Dedifferentiated amniotic fluid mesenchymal stem cell (primary cell): ENCODE measurements at regions not wholly inside any gene's neighbourhood (a gene's known extent, or its start where the extent isn't known, plus 50 kb on each side); places are given as distances from the start of the nearest gene placed in this dataset.
A peak's percentile ranks its signal among the peaks of the same experiment; 100 is the strongest.
"Not testable (repeated sequence)": the region's sequence is repeated elsewhere in the genome, so short reads cannot be mapped to it uniquely, and the experiment has no call there.

ENCODE experiments used
- DNase-seq: peaks from one replicate; pipeline ENCODE4 v3.0.0-alpha.2; 2016; ENCODE audit errors: extremely low spot score

DNA sequence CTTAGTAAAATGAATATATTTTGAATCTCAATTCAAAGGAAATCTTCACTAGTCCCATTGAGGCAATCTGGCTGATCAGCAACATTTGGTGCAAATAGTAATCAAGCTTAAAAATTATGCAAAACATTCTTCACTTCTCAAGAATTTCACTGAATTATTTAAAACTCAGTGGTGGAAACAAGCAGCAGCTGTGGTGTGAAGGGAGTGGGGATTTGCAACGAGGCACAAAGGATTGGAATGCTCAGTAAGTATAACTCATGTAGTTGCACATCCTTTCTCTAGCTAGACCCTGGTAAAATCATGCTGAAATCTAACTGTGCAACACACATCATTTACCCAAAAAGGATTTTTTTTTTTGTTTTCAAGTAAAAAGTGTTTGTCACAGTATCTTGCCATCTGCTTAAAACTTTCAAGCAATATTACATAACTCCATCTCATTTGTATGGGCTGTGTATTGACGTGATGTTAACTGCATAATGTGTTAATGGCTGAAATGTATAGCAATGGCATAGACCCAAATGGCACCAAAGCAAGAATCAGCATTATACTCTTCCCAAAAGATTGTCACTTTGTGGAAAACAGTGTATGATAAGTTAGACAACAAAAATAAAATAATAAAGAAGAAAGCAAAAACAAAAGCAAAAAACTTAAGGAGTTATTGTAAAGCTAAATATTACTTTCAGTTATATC lies 816.6 kb downstream of the EPHA3 start:
- no peak for DNase-seq

DNA sequence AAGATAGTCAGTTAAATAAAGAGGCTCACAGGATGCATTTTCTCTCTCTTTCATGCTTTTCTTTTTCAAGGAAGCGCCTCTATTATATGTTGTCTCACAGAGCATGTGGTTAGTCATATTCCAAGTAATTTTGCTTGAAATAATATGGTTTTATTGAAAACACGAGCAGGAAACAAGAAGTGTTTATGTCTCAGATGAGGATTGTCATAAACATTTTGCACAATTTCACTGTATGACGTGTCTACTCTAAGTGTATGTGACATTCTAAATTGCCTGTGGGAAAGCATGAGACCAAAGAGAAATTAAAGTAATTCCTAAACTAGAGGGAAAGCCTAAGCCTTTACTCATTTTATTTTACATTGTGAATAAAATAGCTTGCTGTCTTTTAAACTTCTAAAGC lies 818.6 kb downstream of the EPHA3 start:
- DNase-seq: peak; percentile 33

DNA sequence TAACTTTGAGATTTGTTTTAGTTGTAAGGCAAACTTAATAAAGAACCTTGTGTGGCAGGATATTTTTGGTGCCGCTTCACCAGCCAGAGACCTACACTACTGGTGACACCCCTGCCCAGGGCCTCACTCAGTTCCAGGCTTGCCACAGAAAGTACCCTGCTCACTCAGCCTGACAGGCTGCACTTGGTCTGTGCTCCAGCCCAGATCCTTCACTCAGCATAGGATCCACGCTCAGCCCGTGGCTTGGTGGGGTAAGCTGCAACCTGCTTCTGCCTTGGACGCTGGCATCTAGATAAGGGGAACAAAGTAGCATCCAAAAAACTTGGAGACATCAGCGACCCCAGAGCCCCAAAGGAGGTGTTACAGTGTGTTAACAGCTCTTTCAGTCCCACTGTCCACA lies 825.5 kb downstream of the EPHA3 start:
- no peak for DNase-seq

DNA sequence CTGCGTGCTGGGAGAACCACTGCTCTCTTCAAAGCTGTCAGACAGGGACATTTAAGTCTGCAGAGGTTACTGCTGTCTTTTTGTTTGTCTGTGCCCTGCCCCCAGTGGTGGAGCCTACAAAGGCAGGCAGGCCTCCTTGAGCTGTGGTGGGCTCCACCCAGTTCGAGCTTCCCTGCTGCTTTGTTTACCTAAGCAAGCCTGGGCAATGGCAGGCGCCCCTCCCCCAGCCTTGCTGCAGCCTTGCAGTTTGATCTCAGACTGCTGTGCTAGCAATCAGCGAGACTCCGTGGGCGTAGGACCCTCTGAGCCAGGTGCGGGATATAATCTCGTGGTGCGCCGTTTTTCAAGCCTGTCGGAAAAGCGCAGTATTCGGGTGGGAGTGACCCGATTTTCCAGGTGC lies 837.0 kb downstream of the EPHA3 start:
- DNase-seq: not testable (repeated sequence)

DNA sequence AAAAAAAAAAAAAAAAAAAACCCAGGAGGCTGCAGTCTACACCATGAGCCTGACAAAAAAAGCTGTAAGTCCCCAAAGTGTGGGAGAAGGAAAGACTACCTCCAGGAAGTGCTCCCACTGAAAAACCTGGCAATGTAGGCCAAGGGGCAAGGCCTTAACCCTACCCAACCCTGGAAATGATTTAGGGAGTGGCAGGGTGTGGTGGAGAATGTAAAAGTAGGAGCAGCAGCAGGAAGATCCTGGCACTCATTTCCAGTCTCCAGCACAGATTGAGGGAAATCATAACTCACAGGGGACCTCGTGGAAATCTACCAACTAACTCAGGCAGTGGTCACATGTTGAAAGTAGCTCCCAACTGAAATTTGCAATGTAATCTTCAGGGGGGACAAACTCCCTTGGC lies 839.5 kb downstream of the EPHA3 start:
- DNase-seq: no peak

DNA sequence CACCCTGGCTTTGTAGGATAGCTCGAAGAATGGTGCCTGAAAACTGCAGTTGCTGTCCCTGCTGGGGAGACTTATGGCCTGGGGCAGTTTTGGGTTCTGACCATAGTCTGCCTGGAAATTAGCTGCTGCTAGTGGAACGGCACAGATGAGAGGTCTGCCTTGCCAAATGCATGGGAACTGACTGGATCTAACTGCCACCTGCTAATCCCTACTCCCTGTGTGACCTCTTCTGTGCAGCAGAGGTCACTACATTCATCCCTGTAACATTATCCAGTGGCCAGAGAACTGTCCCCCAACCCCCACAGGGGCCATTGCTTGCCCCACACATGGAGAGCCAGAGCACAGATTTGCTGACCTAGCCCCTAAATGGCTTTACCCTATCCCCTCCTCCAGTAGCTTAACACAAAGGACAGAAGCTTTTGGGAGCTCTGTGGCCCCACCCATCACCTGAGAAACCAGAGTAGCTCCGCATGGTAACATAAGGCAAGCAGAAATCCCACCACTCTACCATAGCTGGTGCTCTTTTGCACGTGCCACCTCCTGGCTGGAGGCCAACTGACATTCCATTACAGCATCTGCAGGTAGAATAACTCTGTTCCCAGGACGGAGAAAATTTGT lies 840.0 kb downstream of the EPHA3 start:
- DNase-seq: no peak

DNA sequence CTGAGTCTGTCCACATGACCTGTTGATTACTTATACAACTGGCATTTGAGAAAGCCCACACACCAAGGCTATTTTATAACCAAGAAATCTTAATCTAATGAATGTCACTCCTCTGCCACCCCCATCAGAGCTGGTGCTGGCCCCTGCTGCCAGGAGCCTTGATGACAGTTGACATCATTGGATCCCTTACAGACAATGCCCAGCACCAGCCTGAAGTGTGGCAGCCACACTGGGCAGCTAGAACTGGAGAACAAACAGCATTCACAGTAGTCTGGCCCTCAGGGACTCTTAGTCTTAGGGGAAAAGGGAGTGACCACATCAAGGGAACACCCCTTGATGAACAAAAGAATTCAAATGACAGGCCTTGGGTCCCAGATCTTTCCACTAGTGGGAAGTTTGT lies 840.6 kb downstream of the EPHA3 start:
- no peak for DNase-seq

DNA sequence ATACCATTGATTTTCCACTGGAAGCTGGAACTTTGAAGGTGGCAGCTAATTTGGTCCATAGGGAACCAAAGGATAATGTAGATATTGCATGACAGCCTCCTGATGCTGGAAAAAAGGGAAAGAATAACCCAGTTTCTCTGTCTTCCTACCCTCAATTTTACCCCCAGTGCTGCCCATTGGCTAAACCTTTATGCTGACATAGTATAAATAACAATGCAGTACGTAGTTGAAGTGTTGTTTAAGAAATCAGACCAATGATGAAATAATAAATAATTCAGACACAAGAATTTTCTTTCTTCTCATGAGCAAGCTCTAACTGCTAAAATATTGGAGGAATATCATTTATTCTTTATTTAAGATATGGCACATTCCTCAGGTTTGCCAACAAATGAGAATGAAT lies 843.4 kb downstream of the EPHA3 start:
- no peak for DNase-seq

DNA sequence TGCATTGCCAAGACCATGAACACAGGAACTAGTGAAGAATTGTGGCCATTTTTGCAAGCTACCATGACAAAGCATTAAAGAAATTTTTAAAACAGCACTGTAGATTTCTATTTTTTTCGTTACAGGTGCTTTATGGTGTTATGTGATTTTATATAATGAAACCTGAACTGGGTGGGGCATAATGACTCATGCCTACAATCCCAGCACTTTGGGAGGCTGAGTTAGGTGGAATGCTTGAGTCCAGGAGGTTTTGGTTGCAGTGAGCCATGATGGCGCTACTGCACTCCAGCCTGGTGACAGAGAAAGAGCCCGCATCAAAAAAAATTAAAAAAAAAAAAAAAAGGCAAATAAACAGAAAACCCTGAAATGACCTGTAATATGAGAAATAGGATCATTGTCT lies 846.7 kb downstream of the EPHA3 start:
- DNase-seq: no peak

DNA sequence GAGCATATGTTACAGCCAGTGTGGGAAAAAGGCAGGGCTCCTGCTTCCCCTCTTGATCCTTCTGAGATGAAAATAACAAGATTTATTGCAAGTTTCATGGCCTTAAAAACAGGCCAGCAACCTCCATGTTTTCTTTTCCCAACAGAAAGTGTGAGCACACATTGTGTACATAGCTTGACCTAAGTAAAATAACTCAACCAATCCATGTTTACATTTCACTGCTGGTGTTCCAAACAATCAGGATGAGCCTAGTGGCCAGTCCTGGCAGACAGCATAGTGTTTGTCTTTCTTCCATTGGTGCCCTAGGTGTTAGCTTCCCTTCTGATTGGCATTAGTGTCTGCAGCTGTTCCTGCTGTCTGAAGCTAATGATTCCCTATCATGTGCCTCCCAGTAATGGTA lies 847.7 kb downstream of the EPHA3 start:
- no peak for DNase-seq

DNA sequence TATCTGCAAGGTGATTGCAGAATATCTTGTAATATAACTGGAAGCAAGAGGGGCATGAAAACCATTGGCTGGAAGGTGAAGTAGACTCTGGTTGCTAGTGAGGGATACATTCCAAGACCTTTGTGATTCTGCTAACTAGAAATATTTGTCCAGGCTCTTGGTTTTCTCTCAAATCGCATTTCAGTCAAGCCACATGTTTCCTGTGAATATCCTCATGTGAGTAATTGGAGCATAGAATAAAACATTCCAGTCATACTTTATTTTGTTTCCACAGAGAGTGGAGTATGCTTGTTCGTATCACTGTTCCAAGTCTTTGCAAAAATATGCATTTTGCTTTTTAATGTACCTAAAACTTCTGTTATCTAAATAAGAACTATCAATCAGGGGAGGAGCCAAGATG lies 850.0 kb downstream of the EPHA3 start:
- DNase-seq: peak; percentile 67

DNA sequence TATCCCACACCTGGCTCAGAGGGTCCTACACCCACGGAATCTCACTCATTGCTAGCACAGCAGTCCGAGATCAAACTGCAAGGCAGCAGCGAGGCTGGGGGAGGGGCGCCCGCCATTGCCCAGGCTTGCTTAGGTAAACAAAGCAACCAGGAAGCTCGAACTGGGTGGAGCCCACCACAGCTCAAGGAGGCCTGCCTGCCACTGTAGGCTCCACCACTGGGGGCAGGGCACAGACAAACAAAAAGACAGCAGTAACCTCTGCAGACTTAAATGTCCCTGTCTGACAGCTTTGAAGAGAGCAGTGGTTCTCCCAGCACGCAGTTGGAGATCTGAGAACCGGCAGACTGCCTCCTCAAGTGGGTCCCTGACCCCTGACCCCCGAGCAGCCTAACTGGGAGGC lies 850.7 kb downstream of the EPHA3 start:
- DNase-seq: not testable (repeated sequence)

DNA sequence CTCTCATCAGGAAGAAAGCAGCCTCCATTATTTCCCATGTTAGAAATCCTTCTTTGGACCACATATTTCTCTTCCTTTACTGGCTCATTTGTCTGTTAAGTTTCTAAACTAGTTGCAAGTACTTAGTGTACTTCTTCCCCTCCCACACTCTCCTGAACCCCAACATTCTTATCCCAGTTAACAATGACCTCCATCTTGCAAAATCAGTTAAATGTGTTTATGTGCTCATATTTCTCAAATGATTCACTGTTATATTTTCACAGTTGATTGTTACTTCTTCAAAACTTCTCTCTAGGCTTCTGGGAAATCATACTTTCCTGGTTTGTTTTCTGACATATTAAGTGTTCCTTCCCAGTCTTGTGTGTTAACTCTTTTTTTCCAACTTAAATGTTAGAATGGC lies 856.9 kb downstream of the EPHA3 start:
- no peak for DNase-seq

DNA sequence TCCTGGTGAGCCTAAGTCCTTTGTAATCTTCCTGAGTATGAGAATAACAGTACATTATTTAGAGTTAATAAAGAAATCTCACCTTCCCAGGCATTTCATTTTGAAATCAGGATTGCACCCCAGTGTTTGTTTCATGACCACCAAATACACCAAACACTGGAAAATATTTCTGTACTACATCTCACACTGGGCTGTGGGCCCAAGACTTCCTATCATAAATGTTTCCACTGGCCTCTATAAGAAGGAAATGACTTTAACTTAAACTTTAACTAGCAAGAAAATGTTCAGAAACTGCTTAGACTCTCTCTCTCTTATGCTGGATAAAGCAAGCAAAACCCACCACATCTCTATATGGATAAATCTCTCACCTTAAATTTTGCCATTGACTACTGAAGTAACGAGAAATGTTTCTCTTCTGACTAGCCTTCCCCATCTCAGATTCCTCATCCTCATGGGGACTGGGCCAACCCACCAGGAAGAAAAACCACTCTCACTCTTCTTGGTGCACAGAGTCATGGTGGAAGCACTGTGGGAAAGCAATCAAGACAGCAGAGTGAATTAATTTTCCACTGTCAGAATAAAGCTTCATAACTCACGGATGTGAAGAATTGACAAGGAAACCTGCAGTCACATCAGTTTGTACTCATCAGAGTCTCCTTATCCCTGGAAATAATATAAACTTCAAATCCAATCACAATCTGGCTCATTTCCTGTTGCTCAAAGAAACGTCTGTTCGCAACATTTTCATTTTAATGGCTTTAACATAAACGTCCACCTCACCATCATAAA lies 859.6 kb downstream of the EPHA3 start:
- no peak for DNase-seq

DNA sequence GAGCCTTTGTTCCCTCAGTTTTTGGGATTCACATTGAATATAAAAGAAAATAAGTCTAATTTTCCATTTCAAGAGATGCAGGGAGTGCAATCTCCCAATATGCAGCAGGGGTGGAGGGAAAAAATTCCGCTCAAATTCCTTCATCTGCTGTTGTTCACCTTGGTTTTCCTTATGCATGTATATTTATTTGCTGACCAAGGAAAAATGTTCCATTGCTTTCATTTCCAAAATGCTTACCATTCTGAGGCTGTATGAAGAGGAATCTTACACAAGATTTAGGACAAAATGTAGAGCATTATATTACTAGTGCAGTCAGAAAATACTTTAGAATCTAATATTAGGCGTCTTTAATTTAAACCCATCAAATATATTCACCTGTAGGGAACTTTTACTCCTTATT lies 863.9 kb downstream of the EPHA3 start:
- DNase-seq: no peak

DNA sequence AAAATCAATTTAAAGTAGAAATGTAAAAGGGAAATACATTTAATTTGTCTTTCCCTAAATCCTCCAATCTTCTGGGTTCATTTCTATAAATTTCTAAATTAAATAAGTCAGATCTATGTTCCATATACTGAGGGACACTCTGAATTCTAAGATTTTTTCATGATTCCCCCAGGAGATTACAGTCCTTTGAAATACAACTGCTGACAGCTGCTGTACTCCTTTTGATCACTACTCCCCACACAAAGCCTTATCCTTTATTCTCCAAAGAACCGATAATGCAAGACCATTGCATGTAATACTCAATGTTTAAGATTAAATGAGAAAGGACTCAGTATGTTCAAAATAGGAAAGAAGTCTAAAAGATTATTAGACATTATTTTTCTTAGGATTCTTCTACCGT lies 865.7 kb downstream of the EPHA3 start:
- no peak for DNase-seq

DNA sequence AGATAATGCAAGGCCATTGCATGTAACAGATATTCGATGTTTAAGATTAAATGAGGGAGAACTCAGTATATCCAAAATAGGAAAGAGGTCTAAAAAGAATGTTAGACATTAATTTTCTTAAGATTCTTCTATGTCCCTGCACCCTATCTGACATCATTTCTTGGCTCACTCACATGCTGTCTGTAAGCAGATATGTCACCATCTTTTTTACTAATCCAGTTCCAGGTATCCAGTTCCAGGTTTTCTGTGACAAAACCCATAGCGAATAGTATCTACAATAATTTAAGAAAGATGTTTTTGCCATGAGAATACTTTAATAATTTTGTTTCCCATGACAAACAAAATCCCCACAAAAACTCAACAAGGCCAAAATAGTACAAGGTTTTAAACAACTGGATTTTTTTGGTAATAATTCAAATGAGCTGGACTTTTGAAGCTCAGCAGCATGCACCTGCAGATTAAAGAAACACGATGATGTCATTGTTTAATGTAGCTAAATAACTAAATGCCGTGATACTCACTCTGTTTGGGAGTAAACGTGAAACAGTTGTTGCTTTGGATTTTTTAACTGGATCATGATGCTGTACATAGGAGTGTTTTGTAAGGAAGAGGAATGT lies 867.6 kb downstream of the EPHA3 start:
- DNase-seq: no peak

DNA sequence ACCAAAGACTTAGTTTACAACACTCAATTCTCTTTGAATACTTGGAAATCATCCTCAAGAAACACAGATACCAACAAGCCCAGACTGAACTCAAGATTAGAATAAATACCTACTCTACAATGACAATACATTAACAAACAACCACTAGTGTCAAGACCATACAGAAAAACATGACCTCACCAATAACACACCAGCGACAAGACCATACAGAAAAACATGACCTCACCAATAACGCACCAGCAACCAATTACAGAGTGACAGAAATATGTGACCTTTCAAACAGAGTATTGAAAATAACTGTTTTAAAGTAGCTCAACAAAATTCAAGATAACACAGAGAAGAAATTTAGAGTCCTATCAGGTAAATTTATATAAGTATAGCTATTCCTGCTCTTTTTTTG lies 876.0 kb downstream of the EPHA3 start:
- DNase-seq: no peak

DNA sequence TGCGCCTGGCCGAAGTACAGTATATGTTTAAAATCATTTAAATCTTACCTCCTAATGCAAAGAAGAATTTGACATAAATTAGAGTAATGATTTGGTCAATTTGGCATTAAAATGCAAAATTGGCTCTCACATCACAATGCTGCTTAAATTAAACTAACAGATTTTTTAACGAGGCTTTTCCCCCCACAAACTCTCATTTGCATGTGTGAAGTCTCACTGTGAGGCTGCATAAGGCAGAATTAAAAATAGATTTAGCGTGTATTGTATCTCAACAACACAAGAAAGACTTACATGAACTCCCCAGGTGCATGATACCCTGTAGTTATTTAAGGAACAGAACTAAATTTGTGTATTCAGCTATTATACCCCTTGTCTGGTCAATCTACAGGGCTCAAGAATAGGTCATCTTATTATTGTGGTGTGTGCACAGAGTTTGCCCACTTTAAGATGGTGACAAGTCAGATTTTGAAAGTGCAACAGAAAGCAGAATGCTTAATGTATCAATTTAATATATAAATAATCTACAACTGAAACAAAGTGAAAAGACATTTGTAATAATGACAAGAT lies 897.9 kb downstream of the EPHA3 start:
- no peak for DNase-seq

DNA sequence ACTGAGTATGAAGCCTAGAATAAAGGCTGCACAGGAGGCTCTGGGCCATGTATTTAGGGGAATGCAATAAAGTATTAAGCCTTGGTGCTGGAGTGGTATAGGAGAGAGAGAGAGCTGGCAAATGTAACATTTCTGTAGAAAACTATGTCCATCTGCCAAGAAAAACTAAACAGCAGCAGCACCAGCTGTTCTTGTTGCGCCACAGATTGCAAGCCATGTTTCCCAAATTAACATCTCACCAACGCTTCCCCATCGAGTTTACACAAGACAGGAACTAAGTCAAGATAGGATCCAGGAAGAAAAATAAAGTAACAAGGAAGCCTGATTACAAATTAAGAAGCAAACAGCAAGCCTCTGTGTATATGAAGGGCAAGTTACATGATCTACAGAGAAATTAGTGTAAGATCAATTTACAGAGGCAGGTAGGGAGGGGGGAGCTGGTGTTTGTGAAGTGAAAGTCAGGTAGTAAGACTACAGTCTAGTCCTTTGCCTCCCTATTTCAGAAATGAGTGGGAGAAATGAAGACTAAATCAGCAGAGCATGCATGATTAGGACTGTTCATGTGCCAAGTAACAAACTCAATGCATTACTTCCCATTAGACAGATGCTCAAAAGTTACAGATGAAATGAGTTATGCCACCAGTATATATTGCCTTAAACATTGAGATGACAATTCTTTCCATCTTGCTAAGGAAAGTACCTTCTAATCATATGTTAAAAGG lies 900.5 kb downstream of the EPHA3 start:
- peak; percentile 25 for DNase-seq

DNA sequence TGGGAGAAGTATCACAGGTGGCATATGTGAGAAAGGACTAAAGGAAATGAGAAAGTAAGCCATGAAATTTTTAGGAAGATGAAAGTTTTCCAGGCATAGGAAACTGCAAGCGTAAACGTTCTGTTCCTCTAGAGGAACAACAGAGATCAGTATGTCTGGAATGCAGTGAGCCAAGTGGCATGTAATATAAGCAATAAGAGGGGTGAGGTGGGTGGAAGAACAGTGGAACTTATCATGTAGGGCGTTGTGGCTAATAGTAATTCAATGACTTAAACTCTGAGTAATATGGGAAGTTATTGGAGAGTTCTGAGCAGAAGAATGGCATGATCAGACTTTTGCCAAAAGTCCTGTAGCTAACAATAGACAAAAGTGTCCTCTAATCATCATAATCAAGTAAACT lies 902.9 kb downstream of the EPHA3 start:
- DNase-seq: peak; percentile 82

DNA sequence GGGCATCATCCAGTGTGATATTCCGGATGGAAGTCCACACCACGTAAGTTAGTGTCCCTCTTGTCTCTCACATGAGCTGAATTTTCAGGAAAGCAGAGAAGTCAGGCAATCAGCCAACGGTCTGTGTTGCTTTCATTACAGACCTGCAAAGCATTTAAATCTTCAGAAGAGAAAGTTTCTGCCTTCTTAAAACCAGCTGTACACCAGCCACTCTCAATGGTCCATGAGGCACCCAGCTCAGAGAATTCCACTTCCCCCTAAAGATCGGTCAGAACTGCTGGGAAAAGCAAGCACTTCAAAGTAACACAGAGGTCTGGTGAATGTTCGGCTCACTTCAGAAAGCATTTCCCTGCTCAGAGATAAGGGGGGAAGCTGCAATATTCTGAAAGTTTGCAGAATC lies 903.7 kb downstream of the EPHA3 start:
- DNase-seq: no peak
